ENCODE measurements at regions not wholly inside any gene's neighbourhood (a gene's known extent, or its start where the extent isn't known, plus 50 kb on each side); places are given as distances from the start of the nearest gene placed in this dataset.

- no peaks in the 10 kb centered on the region for H3K23me2 ChIP-seq (ENCODE audit: low read depth, low read length)
- no peak overlapping the region for H3K4me3 ChIP-seq (ENCODE audit: extremely low read depth in 1 of 4, insufficient read depth in 2 of 4, low read depth in 3 of 4, low read length in 4 of 4)
- FAIRE-seq, result no peak
- H4K91ac ChIP-seq (replicated peaks; ENCODE audit: insufficient read length, low read length), result no peak overlapping the region
- no peak overlapping the region for H3K56ac ChIP-seq (replicated peaks; ENCODE audit: insufficient read length, low read depth, low read length)
- H3K18ac ChIP-seq (ENCODE audit: extremely low read depth, low read length), result no peak overlapping the region
- no peak overlapping the region for H4K5ac ChIP-seq (ENCODE audit: insufficient read length, low read depth, low read length)
- POLR2A ChIA-PET (ENCODE audit: partially characterized antibody), result no interaction called here
- H4K20me1 ChIP-seq (replicated peaks in 1 of 2; ENCODE audit: control insufficient read depth in 1 of 2, insufficient read depth in 2 of 2, low read length in 2 of 2), result no peaks in the 10 kb centered on the region
- no peak overlapping the region for H3K27ac ChIP-seq (ENCODE audit: low read depth, low read length)
- no peaks in the 10 kb centered on the region for H3K79me2 ChIP-seq (ENCODE audit: control insufficient read depth in 1 of 2, insufficient read depth in 2 of 2, low read length in 2 of 2)
- H3K4ac ChIP-seq (replicated peaks; ENCODE audit: insufficient read length, low read depth, low read length), result no peak overlapping the region
- H2BK120ac ChIP-seq (replicated peaks; ENCODE audit: low read depth, low read length), result no peak overlapping the region
- H2AFZ ChIP-seq (ENCODE audit: low read length), result no peak overlapping the region
- H2BK12ac ChIP-seq (ENCODE audit: low read depth, low read length), result no peak overlapping the region
- DNase-seq (ENCODE audit: low read depth in 1 of 2, low spot score in 2 of 2), result no peak
- H4K8ac ChIP-seq (ENCODE audit: extremely low read depth, insufficient read depth, low read length), result no peak overlapping the region
- no peak overlapping the region for H3K4me2 ChIP-seq (ENCODE audit: insufficient read depth in 1 of 2, low read depth in 2 of 2, low read length in 2 of 2)
- no peak overlapping the region for H3K23ac ChIP-seq (ENCODE audit: insufficient read length)
- H2AK5ac ChIP-seq (ENCODE audit: low read depth, low read length), result 0 out of 2 replicates have a peak overlapping the region, but pooled peaks have one; percentile 56
- WGBS, 2 experiments (ENCODE audit: extremely low coverage in 1 of 2, insufficient coverage in 1 of 2, insufficient read length in 1 of 2, insufficient replicate concordance in 2 of 2, low coverage in 1 of 2, low lambda C conversion rate in 2 of 2, missing lambda C conversion rate in 1 of 2), result 92% methylated on average over 7 of the region's 7 CpGs; no CpG with 5 or more reads in 1 of the 2 experiments
- H2BK15ac ChIP-seq (ENCODE audit: low read length), result no peak overlapping the region
- H2BK20ac ChIP-seq (ENCODE audit: low read length), result no peak overlapping the region
- peaks cover 0 to 10% (median 4%) of the 10 kb centered on the region in 4 experiments; a peak in 5 of 7 replicates for H3K4me1 ChIP-seq (replicated peaks in 1 of 4; ENCODE audit: control insufficient read depth in 3 of 4, insufficient read depth in 4 of 4, low read length in 3 of 4)
- no peaks in the 10 kb centered on the region for H3K79me1 ChIP-seq (ENCODE audit: low read depth, low read length)
- H3K36me3 ChIP-seq (ENCODE audit: control insufficient read depth in 2 of 4, insufficient read depth in 4 of 4, low read length in 3 of 4), result no peaks in the 10 kb centered on the region
- H3K9me3 ChIP-seq (ENCODE audit: insufficient read depth in 2 of 2, low read depth in 1 of 2, low read length in 1 of 2), result peaks cover 2 to 6% of the 10 kb centered on the region in 2 experiments
- H3K9ac ChIP-seq (replicated peaks in 1 of 4; ENCODE audit: extremely low read depth in 1 of 4, low read depth in 3 of 4, low read length in 3 of 4), result no peak overlapping the region
- CTCF ChIA-PET (ENCODE audit: partially characterized antibody), result no interaction called here
- H3K27me3 ChIP-seq (replicated peaks in 1 of 4; ENCODE audit: control insufficient read depth in 3 of 4, extremely low read depth in 1 of 4, insufficient read depth in 3 of 4, low read length in 3 of 4), result no peaks in the 10 kb centered on the region
- H2BK5ac ChIP-seq (ENCODE audit: low read depth, low read length), result 0 out of 2 replicates have a peak overlapping the region, but pooled peaks have one; percentile 14
- no peak for TF ChIP-seq SRF (IDR thresholded peaks at IDR 0.05; ENCODE audit: low read depth, low read length)
- no peak for TF ChIP-seq SP4 (IDR thresholded peaks at IDR 0.05; ENCODE audit: low read length)
- no peak for TF ChIP-seq CBX8 (IDR thresholded peaks at IDR 0.05; ENCODE audit: borderline replicate concordance, low read depth, low read length)
- TF ChIP-seq YY1 (IDR thresholded peaks at IDR 0.05; ENCODE audit: low read depth, low read length), result no peak
- no peak for TF ChIP-seq ATF3 (IDR thresholded peaks at IDR 0.05; ENCODE audit: insufficient read depth, low read depth, low read length)
- TF ChIP-seq KDM4A (IDR thresholded peaks at IDR 0.05; ENCODE audit: low read depth, low read length, severe bottlenecking), result no peak
- no peak overlapping the region for H3K14ac ChIP-seq (ENCODE audit: insufficient read length)
These were observed 52.4 kb upstream of the NTPCR start for GRCh38 chr1:232897949-232898465.
